Neural progenitor cell (in vitro differentiated cells): ENCODE measurements at regions not wholly inside any gene's neighbourhood (a gene's known extent, or its start where the extent isn't known, plus 50 kb on each side); places are given as distances from the start of the nearest gene placed in this dataset.
A peak's percentile ranks its signal among the peaks of the same experiment; 100 is the strongest.

Experiments used
- DNase-seq: peaks from one replicate; pipeline ENCODE4 v3.0.0-alpha.2; 2016; ENCODE audit warnings: low spot score
- H2AFZ ChIP-seq: fragments of 200-600 bp; sonication (generic); replicated peaks from 2 replicates; pipeline ENCODE4 v1.6.1; 2016; ENCODE audit warnings: antibody characterized with exemption
- H3F3A ChIP-seq: fragments of 200-600 bp; sonication (generic); 2 replicates; pipeline ENCODE4 v1.6.1; 2016; ENCODE audit warnings: antibody characterized with exemption, low read depth
- H3K27ac ChIP-seq: fragments of 200-600 bp; sonication (generic); 2 replicates; pipeline ENCODE4 v1.5.1; 2016; ENCODE audit warnings: mild to moderate bottlenecking
- H3K27me3 ChIP-seq: fragments of 200-600 bp; sonication (generic); 2 replicates; pipeline ENCODE4 v1.6.1; 2016; ENCODE audit warnings: mild to moderate bottlenecking, moderate library complexity
- H3K36me3 ChIP-seq: fragments of 200-600 bp; sonication (generic); 2 replicates; pipeline ENCODE4 v1.5.1; 2016
- H3K4me1 ChIP-seq: fragments of 200-600 bp; sonication (generic); 2 replicates; pipeline ENCODE4 v1.6.1; 2016; ENCODE audit warnings: mixed run types
- H3K4me2 ChIP-seq: fragments of 200-600 bp; sonication (generic); 2 replicates; pipeline ENCODE4 v1.6.1; 2016
- H3K4me3 ChIP-seq: fragments of 200-600 bp; sonication (generic); 2 replicates; pipeline ENCODE4 v1.5.1; 2016
- H3K79me2 ChIP-seq: fragments of 200-600 bp; sonication (generic); 2 replicates; pipeline ENCODE4 v1.6.1; 2016; ENCODE audit warnings: low read depth
- H3K9ac ChIP-seq: fragments of 200-600 bp; sonication (generic); 2 replicates; pipeline ENCODE4 v1.6.1; 2016
- H3K9me3 ChIP-seq: fragments of 200-600 bp; sonication (generic); 2 replicates; pipeline ENCODE4 v1.5.1; 2016; ENCODE audit warnings: low read depth
- H4K20me1 ChIP-seq: fragments of 200-600 bp; sonication (generic); 2 replicates; pipeline ENCODE4 v1.6.1; 2016; ENCODE audit warnings: low read depth
- H3K27ac Mint-ChIP-seq: 3 replicates; pipeline ENCODE4 v1.8.0; 2021; ENCODE audit warnings: mixed read lengths
- H3K27me3 Mint-ChIP-seq: 2 replicates; pipeline ENCODE4 v1.8.0; 2022; ENCODE audit warnings: low read depth, mild to moderate bottlenecking, inconsistent platforms, moderate library complexity, mixed read lengths; ENCODE audit not compliant: insufficient read depth
- H3K36me3 Mint-ChIP-seq: 3 replicates; pipeline ENCODE4 v1.8.0; 2021; ENCODE audit warnings: mixed read lengths
- H3K4me1 Mint-ChIP-seq: 3 replicates; pipeline ENCODE4 v1.8.0; 2021; ENCODE audit warnings: mixed read lengths
- H3K4me3 Mint-ChIP-seq: 3 replicates; pipeline ENCODE4 v1.8.0; 2021; ENCODE audit warnings: mild to moderate bottlenecking, moderate library complexity, mixed read lengths
- H3K9me3 Mint-ChIP-seq: 3 replicates; pipeline ENCODE4 v1.8.0; 2020; ENCODE audit warnings: mixed read lengths
- CTCF ChIP-seq: fragments of 200-600 bp; sonication (generic); IDR thresholded peaks from 2 replicates; pipeline ENCODE4 v1.5.1; 2017; ENCODE audit warnings: antibody characterized with exemption, mild to moderate bottlenecking
- EZH2 ChIP-seq: fragments of 200-600 bp; sonication (generic); IDR thresholded peaks from 2 replicates; pipeline ENCODE4 v1.6.1; 2017; ENCODE audit warnings: antibody characterized with exemption, mild to moderate bottlenecking, moderate library complexity
- EZH2phosphoT487 ChIP-seq: fragments of 200-600 bp; sonication (generic); IDR thresholded peaks from 2 replicates; pipeline ENCODE4 v1.6.1; 2017; ENCODE audit warnings: antibody characterized with exemption

GRCh38 chr3:117104792-117105191 is 395.2 kb downstream of the TUSC7 start:
- H3K27ac ChIP-seq, result no peak overlapping the region
- no peaks in the 10 kb centered on the region for H3K27me3 ChIP-seq
- no peak overlapping the region for H3K9ac ChIP-seq
- H3K79me2 ChIP-seq, result no peaks in the 10 kb centered on the region
- Mint-ChIP-seq H3K36me3 (no peaks in the 10 kb centered on the region), H3K27ac (no peak overlapping the region), H3K4me3 (no peak overlapping the region), H3K4me1 (peaks cover 10% of the 10 kb centered on the region), H3K9me3 (peaks cover 2% of the 10 kb centered on the region), H3K27me3 (no peaks in the 10 kb centered on the region)
- no peaks in the 10 kb centered on the region for H3K36me3 ChIP-seq
- H3K4me1 ChIP-seq, result peaks cover 22% of the 10 kb centered on the region
- no peak overlapping the region for H2AFZ ChIP-seq
- no peaks in the 10 kb centered on the region for H3F3A ChIP-seq
- no peak overlapping the region for H3K4me3 ChIP-seq
- H3K4me2 ChIP-seq, result no peak overlapping the region
- TF ChIP-seq EZH2phosphoT487 (no peak), EZH2 (no peak), CTCF (no peak)
- no peaks in the 10 kb centered on the region for H4K20me1 ChIP-seq
- H3K9me3 ChIP-seq, result no peaks in the 10 kb centered on the region
- DNase-seq, result no peak

GRCh38 chr3:117105686-117106085 is 396.1 kb downstream of the TUSC7 start:
- H3K27ac ChIP-seq, result no peak overlapping the region
- peak overlapping the region; percentile 51 for H3K4me2 ChIP-seq

GRCh38 chr3:117106396-117106795 is 396.8 kb downstream of the TUSC7 start:
- peaks cover 22% of the 10 kb centered on the region for H3K4me1 ChIP-seq
- DNase-seq, result no peak
- peak overlapping the region; percentile 51 for H3K4me2 ChIP-seq
- H3F3A ChIP-seq, result no peaks in the 10 kb centered on the region
- TF ChIP-seq CTCF (no peak), EZH2phosphoT487 (no peak), EZH2 (no peak)
- Mint-ChIP-seq H3K36me3 (no peaks in the 10 kb centered on the region), H3K27me3 (no peaks in the 10 kb centered on the region), H3K27ac (no peak overlapping the region), H3K4me1 (peaks cover 10% of the 10 kb centered on the region), H3K4me3 (no peak overlapping the region), H3K9me3 (peaks cover 2% of the 10 kb centered on the region)
- H3K4me3 ChIP-seq, result no peak overlapping the region
- H3K9me3 ChIP-seq, result no peaks in the 10 kb centered on the region
- H3K27ac ChIP-seq, result no peak overlapping the region
- H3K9ac ChIP-seq, result no peak overlapping the region
- H3K27me3 ChIP-seq, result no peaks in the 10 kb centered on the region
- H4K20me1 ChIP-seq, result no peaks in the 10 kb centered on the region
- H3K79me2 ChIP-seq, result no peaks in the 10 kb centered on the region
- H2AFZ ChIP-seq, result no peak overlapping the region
- H3K36me3 ChIP-seq, result no peaks in the 10 kb centered on the region

More at GRCh38 chr3:117105686-117106085, 396.1 kb downstream of the TUSC7 start:
- no peaks in the 10 kb centered on the region for H3F3A ChIP-seq
- H3K36me3 Mint-ChIP-seq, result no peaks in the 10 kb centered on the region
- no peaks in the 10 kb centered on the region for H3K36me3 ChIP-seq
- no peak for DNase-seq
- no peaks in the 10 kb centered on the region for H3K79me2 ChIP-seq
- peaks cover 10% of the 10 kb centered on the region for H3K4me1 Mint-ChIP-seq
- H3K4me3 ChIP-seq, result no peak overlapping the region
- peaks cover 2% of the 10 kb centered on the region for H3K9me3 Mint-ChIP-seq
- no peaks in the 10 kb centered on the region for H3K27me3 Mint-ChIP-seq
- H3K27ac Mint-ChIP-seq, result no peak overlapping the region
- peaks cover 22% of the 10 kb centered on the region for H3K4me1 ChIP-seq
- no peaks in the 10 kb centered on the region for H3K9me3 ChIP-seq
- H4K20me1 ChIP-seq, result no peaks in the 10 kb centered on the region
- H3K27me3 ChIP-seq, result no peaks in the 10 kb centered on the region
- no peak overlapping the region for H3K4me3 Mint-ChIP-seq
- TF ChIP-seq CTCF (no peak), EZH2phosphoT487 (no peak)
- no peak overlapping the region for H2AFZ ChIP-seq
- H3K9ac ChIP-seq, result no peak overlapping the region

- Histone ChIP-seq H3K4me2 (no peak overlapping the region), H3K4me1 (peaks cover 22% of the 10 kb centered on the region), H3K36me3 (no peaks in the 10 kb centered on the region), H3K79me2 (no peaks in the 10 kb centered on the region), H3K9ac (no peak overlapping the region), H2AFZ (no peak overlapping the region), H4K20me1 (no peaks in the 10 kb centered on the region), H3K4me3 (no peak overlapping the region), H3K9me3 (no peaks in the 10 kb centered on the region), H3K27ac (no peak overlapping the region), H3F3A (no peaks in the 10 kb centered on the region), H3K27me3 (no peaks in the 10 kb centered on the region)
- Mint-ChIP-seq H3K4me1 (peaks cover 15% of the 10 kb centered on the region), H3K27ac (no peak overlapping the region), H3K36me3 (no peaks in the 10 kb centered on the region), H3K27me3 (no peaks in the 10 kb centered on the region), H3K9me3 (peaks cover 2% of the 10 kb centered on the region), H3K4me3 (no peak overlapping the region)
- TF ChIP-seq EZH2phosphoT487 (no peak), CTCF (no peak), EZH2 (no peak)
- no peak for DNase-seq
These were observed 398.4 kb downstream of the TUSC7 start for GRCh38 chr3:117107946-117108345.
